Stimulated activated CD4-positive, alpha-beta T cell treated with anti-CD3 and anti-CD28 coated beads, Interleukin-15, amount 100 ng/mL, for 1 hour (primary cell): ENCODE measurements at regions not wholly inside any gene's neighbourhood (a gene's known extent, or its start where the extent isn't known, plus 50 kb on each side); places are given as distances from the start of the nearest gene placed in this dataset.

Experiments
- DNase-seq, 2 donors: peaks; one replicate each; pipeline ENCODE4 v3.0.0-alpha.2; 2020; ENCODE audit warnings: low read depth in 1 of 2, low spot score in 1 of 2

GRCh38 chr12:75579552-75579951 lies 68.1 kb upstream of the KRR1 start:
- no peak for DNase-seq

- DNase-seq = no peak
Measured at GRCh38 chr12:75578546-75578945, 67.1 kb upstream of the KRR1 start.

GRCh38 chr12:75577812-75578211 lies 66.4 kb upstream of the KRR1 start:
- DNase-seq = no peak

GRCh38 chr12:75571656-75572205 lies 60.3 kb upstream of the KRR1 start:
- no peak for DNase-seq

GRCh38 chr12:75571204-75571603 lies 59.8 kb upstream of the KRR1 start:
- no peak for DNase-seq

GRCh38 chr12:75568801-75569200 lies 57.4 kb upstream of the KRR1 start:
- no peak for DNase-seq

GRCh38 chr12:75568393-75568792 lies 57.0 kb upstream of the KRR1 start:
- no peak for DNase-seq

- DNase-seq = no peak
Measured at GRCh38 chr12:75565795-75566194, 54.4 kb upstream of the KRR1 start.

GRCh38 chr12:75564852-75565251 lies 53.4 kb upstream of the KRR1 start:
- DNase-seq = no peak

- DNase-seq = no peak
Measured at GRCh38 chr12:75564398-75564797, 53.0 kb upstream of the KRR1 start.

- no peak for DNase-seq
Measured at GRCh38 chr12:75563351-75563750, 51.9 kb upstream of the KRR1 start.

- DNase-seq = no peak
Measured at GRCh38 chr12:75561921-75562320, 50.5 kb upstream of the KRR1 start.
